Suppressor macrophage (primary cell): ENCODE measurements at regions not wholly inside any gene's neighbourhood (a gene's known extent, or its start where the extent isn't known, plus 50 kb on each side); places are given as distances from the start of the nearest gene placed in this dataset.
"Not testable (repeated sequence)": the region's sequence is repeated elsewhere in the genome, so short reads cannot be mapped to it uniquely, and the experiment has no call there.

Source experiments
- DNase-seq, 4 experiments: peaks; one replicate each; pipeline ENCODE4 v3.0.0-alpha.2; 2020 to 2022

DNA sequence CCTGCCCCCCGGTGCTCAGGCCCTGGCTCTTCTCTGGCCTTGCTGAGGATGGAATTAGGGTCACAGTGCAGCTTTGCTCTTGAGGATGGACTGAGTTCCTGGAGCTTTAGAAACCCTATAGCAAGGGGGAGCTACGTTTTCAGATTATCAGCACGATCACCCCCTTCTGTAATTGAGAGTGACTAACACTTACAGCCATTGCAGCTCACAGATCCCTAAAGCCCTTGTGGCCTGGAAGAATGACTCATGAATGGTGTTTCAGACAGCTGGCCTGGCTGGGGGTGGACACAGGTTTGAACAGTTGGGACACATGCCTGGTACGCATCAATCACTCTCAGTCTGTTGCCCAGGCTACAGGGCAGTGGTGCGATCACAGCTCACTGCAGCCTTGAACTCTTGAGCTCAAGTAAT lies 79.7 kb upstream of the IGFBP5 start:
- peak in 2 of 4 experiments; percentile 14 to 25 for DNase-seq

- DNase-seq, result no peak
Measured at GRCh38 chr2:216774620-216775019, 79.3 kb upstream of the IGFBP5 start.

GRCh38 chr2:216774180-216774579 lies 78.8 kb upstream of the IGFBP5 start:
- no peak for DNase-seq

DNA sequence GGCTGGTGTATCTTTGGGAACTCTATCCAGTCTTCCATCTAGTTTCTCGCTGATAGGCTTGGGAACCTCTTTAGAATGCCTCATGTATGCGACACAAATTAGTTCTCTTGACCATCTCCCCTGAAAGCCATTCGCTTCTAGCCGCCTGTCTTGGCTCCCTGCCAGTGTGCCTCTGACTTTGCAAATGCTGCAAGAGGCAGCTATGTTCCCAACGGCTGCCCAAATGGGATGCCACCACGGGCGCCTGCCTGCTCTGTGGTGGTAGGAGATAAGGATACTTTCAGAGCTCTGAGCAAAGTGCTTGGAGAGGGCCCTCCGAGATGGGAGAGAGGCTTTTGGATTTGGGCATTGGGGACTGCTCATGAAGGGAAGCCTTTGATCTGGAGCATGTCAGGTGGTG lies 77.7 kb upstream of the IGFBP5 start:
- DNase-seq, result peak in 2 of 4 experiments; percentile 18 to 23

- peak in 2 of 4 experiments; percentile 41 to 45 for DNase-seq
Measured at GRCh38 chr2:216770717-216771116, 75.4 kb upstream of the IGFBP5 start.

DNA sequence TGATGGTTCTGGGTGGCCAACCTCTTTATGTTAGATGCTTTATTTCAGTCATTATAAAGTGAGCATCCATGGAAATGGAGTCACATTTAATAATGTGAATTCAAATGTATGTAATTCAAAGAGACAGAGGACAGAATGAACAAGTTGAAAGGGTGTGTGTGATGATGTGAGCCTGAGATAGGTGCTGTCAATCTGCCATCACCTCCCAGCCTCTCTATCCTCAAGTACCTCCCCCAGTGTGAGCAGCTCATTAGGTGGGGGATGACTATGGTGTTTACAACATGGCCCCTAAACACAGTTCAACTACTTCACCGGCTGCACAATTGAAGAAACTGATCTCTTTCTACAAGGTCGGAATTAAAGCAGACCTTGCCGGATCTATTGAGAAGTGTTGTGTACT lies 74.7 kb upstream of the IGFBP5 start:
- DNase-seq, result no peak

- DNase-seq, result no peak
Measured at GRCh38 chr2:216769626-216770025, 74.3 kb upstream of the IGFBP5 start.

- no peak for DNase-seq
Measured at GRCh38 chr2:216768908-216769411, 73.6 kb upstream of the IGFBP5 start.

GRCh38 chr2:216765761-216766262 lies 70.5 kb upstream of the IGFBP5 start:
- DNase-seq, result no peak

GRCh38 chr2:216763396-216763795 lies 68.0 kb upstream of the IGFBP5 start:
- DNase-seq, result no peak

DNA sequence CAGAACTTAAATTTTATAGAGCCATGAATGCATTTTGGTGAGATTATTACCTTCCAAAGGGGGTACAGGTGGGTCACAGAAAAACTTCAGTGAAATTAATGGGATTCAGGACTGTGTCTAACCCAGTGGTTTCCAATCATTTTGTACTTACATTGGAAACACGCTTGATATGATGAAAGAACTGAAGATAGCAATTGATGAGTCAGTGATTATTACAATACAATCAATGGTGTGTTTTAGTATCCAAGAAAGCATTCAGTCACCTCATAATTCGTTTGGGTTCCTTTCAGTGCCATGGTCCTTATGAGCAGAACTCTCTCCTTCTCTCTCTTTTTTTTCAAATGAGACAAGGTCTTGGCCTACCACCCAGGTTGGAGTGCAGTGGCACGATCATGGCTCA lies 66.5 kb upstream of the IGFBP5 start:
- no peak for DNase-seq

DNA sequence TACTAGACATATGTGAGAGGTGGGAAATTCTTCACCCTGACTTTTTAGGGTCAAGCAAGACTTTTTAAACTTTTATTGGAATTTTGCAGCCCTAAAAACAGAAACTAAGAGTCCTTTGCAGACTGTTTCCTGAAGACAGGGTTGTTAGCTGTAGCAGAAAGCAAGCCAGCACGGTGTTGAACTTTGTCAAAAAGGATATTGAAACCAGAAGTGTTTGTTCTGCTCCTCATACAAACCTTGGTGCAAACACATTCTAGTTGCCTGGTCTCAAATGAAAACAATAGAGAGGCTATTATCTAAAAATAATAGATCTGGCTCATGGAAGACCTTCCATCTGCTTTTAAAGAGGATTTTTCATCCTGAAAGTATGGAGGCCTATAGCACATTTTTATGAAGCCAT lies 65.8 kb upstream of the IGFBP5 start:
- no peak for DNase-seq

DNA sequence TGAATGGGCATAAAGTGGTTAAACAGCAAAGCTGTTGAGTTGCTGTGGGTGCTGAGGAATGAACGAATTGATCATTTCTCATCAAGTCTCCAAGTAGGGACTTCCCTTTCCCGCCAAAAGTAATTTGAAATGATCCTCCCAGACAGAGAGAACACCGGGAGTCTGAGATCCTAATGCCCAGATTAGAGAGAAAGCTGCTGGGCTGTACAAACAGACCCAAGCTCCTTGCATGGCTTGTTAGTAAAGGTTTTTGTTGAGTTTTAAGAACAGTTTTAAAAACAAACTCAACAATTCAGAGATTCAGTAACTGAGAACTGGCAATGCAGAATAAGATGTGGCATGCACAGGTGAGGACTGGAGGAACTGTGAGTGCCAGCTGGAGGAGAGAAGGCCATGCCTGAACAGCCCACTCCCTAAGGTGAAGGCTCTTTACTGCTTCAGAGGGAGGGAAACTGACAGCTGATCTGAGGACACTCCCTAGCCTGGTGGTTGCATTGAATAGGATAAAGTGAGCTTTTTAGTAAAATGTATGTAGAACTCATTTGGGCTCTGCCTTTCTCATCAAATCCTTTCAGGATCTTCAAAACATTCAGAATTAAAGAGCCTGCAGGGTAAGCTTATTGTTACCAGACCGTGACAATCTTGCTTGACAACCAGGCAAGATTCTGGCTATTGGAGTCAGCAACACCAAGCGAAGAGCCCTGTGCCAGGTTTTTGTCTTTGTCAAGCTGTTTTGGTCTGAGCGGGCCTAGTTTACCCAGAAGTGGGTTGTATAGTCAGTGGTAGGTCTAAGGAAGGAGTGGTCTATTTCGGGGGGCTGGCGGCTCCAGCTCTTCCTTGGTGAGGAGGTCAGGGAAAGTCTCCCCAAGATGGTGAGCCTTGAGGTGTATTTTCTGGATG lies 63.2 kb upstream of the IGFBP5 start:
- DNase-seq, result no peak

DNA sequence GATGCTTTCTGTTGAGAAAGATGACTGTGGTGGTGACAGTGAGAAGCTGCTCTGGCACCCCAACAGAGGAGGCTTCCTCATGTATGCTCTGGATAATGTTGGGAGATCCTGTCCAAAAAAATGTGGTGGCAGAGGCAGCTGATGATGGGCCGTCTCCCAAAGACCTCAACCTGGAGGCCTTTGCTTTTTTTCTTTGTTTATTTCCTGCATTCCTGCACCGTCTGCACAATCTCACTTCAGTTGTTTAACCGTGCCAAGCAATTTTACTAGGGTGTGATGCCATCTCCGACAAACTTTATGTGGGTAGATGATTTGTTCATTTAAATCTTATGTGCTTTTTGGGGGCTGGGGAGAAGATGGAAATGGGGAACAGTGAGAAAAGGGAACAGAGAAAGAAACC lies 62.2 kb upstream of the IGFBP5 start:
- DNase-seq, result peak in 3 of 4 experiments; percentile 11 to 54 (median 32)

DNA sequence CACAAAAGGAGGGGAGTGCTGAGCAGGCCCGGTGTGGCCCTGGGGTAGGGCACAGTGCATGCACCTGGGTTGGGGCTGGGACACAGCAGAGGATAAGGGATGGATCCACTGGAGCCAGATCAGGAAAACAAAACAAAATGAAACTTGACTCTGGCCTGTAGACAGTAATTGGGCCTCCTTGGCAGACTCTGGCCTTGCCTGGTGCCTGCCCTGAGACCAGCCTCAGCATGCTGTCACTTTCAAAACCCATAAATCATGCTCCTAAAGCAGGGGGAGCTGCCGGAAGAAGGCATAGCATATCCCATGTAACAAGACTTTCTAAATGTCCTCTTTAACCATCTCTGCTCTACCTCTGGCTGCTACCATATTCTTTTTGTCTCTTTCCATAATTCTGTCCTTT lies 61.1 kb upstream of the IGFBP5 start:
- no peak for DNase-seq

DNA sequence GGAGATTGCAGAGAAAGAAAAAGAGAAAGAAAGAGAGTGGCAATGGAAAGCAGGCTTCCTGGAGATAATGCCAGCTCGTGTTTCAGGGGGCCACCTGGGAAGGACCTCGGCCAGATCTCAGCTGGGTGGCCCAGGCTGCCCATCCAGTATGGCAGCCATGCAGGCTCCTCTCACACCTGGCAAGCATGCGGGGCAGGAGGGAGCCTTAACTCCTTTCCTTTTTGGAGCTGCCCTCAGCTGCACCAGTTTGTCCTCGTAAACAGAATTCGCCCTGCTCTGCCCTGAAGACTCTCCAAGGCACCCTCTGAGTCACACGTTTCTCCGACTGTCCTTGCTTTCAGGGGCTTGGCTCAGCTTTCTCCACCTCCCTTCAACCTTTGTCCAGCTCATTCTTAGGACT lies 59.5 kb upstream of the IGFBP5 start:
- DNase-seq, result no peak

DNA sequence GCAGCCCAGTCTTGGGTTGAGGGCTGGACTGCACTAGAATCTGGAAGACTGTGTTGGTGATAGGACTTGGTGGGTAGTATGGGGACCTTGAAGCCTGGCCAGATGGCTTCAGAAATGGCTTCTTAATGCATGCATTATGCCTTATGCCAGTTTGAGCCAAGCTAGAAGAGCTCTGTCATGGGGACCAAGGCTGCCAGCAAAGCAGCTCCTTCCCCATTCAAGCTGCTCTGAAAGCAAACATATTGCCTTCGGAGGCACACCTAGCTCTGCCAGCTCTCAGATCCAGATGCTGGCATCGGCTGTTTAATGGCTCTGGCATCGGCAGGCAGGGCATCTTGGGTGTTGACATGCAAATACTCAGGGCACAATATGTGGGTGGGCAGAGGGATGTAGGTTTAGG lies 59.0 kb upstream of the IGFBP5 start:
- DNase-seq, result no peak

GRCh38 chr2:216752855-216753505 lies 57.6 kb upstream of the IGFBP5 start:
- DNase-seq, result no peak

GRCh38 chr2:216750750-216751149 lies 55.4 kb upstream of the IGFBP5 start:
- not testable (repeated sequence) for DNase-seq

- not testable (repeated sequence) for DNase-seq
Measured at GRCh38 chr2:216746268-216746667, 50.9 kb upstream of the IGFBP5 start.

DNA sequence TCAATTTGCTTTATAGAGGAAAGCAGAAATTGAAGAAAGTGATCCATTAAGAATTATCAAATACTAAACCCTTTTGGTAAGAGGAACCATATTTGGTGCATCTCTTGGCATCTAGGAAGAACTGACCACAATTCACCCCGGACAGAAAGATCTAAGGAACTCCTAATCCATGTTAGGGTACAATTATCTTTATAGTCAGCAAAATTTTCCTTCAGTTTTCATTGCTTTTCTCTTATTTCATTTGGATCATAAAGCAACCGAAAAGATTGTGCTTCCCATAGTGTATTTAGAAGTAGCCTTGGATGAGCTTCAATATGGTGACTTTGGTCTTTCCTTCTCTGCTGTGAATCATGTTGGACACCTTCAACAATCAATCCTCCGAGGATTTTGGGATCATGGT lies 50.1 kb upstream of the IGFBP5 start:
- DNase-seq, result no peak
